Fibroblast of lung (primary cell): ENCODE measurements at regions not wholly inside any gene's neighbourhood (a gene's known extent, or its start where the extent isn't known, plus 50 kb on each side); places are given as distances from the start of the nearest gene placed in this dataset.
A peak's percentile ranks its signal among the peaks of the same experiment; 100 is the strongest.

Experiments
- DNase-seq, 2 donors: peaks; one replicate each; pipeline versions ENCODE4 v3.0.0 to v3.0.0-alpha.2; 2010; ENCODE audit warnings: low read depth in 2 of 2
- H2AFZ ChIP-seq: 2 replicates; pipeline ENCODE4 v1.5.1; 2012; ENCODE audit warnings: low read length, control low read depth, inconsistent platforms
- H3K27ac ChIP-seq: 2 replicates; pipeline ENCODE4 v1.5.1; 2011; ENCODE audit warnings: low read length, control low read depth; ENCODE audit not compliant: insufficient read depth
- H3K27me3 ChIP-seq: 2 replicates; pipeline ENCODE4 v1.5.1; 2011; ENCODE audit warnings: mild to moderate bottlenecking, low read length; ENCODE audit not compliant: control insufficient read depth, insufficient read depth
- H3K36me3 ChIP-seq: 2 replicates; pipeline ENCODE4 v1.5.1; 2011; ENCODE audit warnings: low read length; ENCODE audit not compliant: control insufficient read depth, insufficient read depth
- H3K4me1 ChIP-seq: 2 replicates; pipeline ENCODE4 v1.5.1; 2011; ENCODE audit warnings: low read length; ENCODE audit not compliant: control insufficient read depth, insufficient read depth; ENCODE audit errors: extremely low read depth
- H3K4me2 ChIP-seq: 2 replicates; pipeline ENCODE4 v1.5.1; 2011; ENCODE audit warnings: low read length, control low read depth; ENCODE audit not compliant: insufficient read depth; ENCODE audit errors: extremely low read depth
- H3K4me3 ChIP-seq, 4 experiments: fragments of 200-600 bp in 1 of 4; sonication (generic) in 1 of 4; replicated peaks in 1 of 4; 2 replicates each; pipeline ENCODE4 v1.5.1; 2011 to 2016; ENCODE audit warnings: low read length in 4 of 4, low read depth in 3 of 4, mild to moderate bottlenecking in 3 of 4, control low read depth in 2 of 4, inconsistent platforms in 1 of 4, mixed read lengths in 1 of 4; ENCODE audit not compliant: insufficient read depth in 1 of 4; ENCODE audit errors: control extremely low read depth in 1 of 4
- H3K79me2 ChIP-seq: 2 replicates; pipeline ENCODE4 v1.5.1; 2012; ENCODE audit warnings: mild to moderate bottlenecking, low read length, inconsistent platforms; ENCODE audit not compliant: control insufficient read depth, insufficient read depth
- H3K9ac ChIP-seq: 2 replicates; pipeline ENCODE4 v1.5.1; 2011; ENCODE audit warnings: mild to moderate bottlenecking, low read length, control low read depth; ENCODE audit not compliant: insufficient read depth
- H3K9me3 ChIP-seq: 2 replicates; pipeline ENCODE4 v1.5.1; 2012; ENCODE audit warnings: low read depth, low read length; ENCODE audit not compliant: control insufficient read depth, insufficient read depth
- H4K20me1 ChIP-seq: 2 replicates; pipeline ENCODE4 v1.5.1; 2011; ENCODE audit warnings: low read length; ENCODE audit not compliant: control insufficient read depth, insufficient read depth; ENCODE audit errors: extremely low read depth
- EZH2 ChIP-seq: IDR thresholded peaks from 2 replicates; pipeline ENCODE4 v1.5.1; 2012; ENCODE audit warnings: low read length, control low read depth, mild to moderate bottlenecking; ENCODE audit errors: missing control alignments
- TF ChIP-seq, protein P1 (sequence below), 2 donors: IDR thresholded peaks in 1 of 2; conservative IDR thresholded peaks in 1 of 2; 1 replicate in 1 of 2; 2 replicates in 1 of 2; pipeline ENCODE4 v1.5.1; 2011 to 2012; ENCODE audit warnings: low read length in 2 of 2, control low read depth in 1 of 2, inconsistent platforms in 1 of 2, low read depth in 1 of 2, mild to moderate bottlenecking in 1 of 2

DNA sequence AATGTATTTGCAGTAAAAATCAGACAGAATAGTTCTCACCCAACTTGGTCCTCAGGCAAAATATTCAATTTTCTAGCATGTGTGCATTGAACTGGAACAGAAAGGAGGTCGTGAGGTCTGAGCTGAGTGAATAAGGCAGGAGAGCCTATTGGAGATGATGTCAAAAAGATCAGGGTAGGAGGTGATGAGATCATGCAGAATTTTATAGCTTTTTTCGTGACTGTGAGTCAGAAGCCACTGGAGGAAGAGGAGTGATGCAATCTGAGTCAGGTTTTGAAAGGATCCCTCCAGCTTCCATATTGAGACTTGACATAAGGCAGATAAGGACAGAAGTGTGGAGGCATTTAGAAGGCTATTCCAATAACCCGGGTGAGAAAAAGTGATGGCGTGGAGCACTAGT, 299.5 kb upstream of the SOX11 start:
- H2AFZ ChIP-seq, result no peak overlapping the region
- no peaks in the 10 kb centered on the region for H3K4me1 ChIP-seq
- H3K4me3 ChIP-seq, result no peak overlapping the region
- no peak overlapping the region for H3K4me2 ChIP-seq
- no peaks in the 10 kb centered on the region for H3K36me3 ChIP-seq
- no peak overlapping the region for H3K27ac ChIP-seq
- no peaks in the 10 kb centered on the region for H3K27me3 ChIP-seq
- H3K79me2 ChIP-seq, result no peaks in the 10 kb centered on the region
- no peaks in the 10 kb centered on the region for H4K20me1 ChIP-seq
- TF ChIP-seq EZH2, result no peak
- TF ChIP-seq, protein P1, sequence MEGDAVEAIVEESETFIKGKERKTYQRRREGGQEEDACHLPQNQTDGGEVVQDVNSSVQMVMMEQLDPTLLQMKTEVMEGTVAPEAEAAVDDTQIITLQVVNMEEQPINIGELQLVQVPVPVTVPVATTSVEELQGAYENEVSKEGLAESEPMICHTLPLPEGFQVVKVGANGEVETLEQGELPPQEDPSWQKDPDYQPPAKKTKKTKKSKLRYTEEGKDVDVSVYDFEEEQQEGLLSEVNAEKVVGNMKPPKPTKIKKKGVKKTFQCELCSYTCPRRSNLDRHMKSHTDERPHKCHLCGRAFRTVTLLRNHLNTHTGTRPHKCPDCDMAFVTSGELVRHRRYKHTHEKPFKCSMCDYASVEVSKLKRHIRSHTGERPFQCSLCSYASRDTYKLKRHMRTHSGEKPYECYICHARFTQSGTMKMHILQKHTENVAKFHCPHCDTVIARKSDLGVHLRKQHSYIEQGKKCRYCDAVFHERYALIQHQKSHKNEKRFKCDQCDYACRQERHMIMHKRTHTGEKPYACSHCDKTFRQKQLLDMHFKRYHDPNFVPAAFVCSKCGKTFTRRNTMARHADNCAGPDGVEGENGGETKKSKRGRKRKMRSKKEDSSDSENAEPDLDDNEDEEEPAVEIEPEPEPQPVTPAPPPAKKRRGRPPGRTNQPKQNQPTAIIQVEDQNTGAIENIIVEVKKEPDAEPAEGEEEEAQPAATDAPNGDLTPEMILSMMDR (conservative IDR thresholded peaks at IDR 0.05 in 1 of 2, IDR thresholded peaks at IDR 0.05 in 1 of 2; ENCODE audit: low read depth in 1 of 2, low read length in 2 of 2), result no peak
- DNase-seq, result peak; percentile 39 to 61
- H3K9ac ChIP-seq, result no peak overlapping the region
- no peaks in the 10 kb centered on the region for H3K9me3 ChIP-seq

DNA sequence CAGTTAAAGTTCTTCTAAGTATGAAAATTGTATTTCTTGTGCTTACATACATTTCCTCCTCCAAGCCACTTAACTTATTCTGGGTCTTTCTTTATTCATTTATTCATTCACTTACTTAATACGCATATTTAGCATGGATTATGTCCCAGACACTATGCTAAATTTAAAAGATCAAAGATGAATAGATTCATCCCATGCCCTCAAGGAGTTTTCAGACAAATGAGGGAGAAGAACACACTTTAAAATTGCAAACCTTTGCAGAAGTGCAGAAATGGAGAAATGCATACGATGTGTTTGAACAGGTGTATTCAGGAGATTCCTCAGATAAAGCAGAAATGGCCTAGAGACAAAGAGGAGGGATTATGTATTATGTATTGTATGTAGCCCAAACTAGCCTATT, 298.7 kb upstream of the SOX11 start:
- no peak overlapping the region for H3K4me2 ChIP-seq
- no peaks in the 10 kb centered on the region for H3K4me1 ChIP-seq
- no peak overlapping the region for H3K9ac ChIP-seq
- H3K27me3 ChIP-seq, result no peaks in the 10 kb centered on the region
- TF ChIP-seq, protein P1 (conservative IDR thresholded peaks at IDR 0.05 in 1 of 2, IDR thresholded peaks at IDR 0.05 in 1 of 2; ENCODE audit: low read depth in 1 of 2, low read length in 2 of 2), result no peak
- no peak for TF ChIP-seq EZH2
- H3K4me3 ChIP-seq, result no peak overlapping the region
- no peaks in the 10 kb centered on the region for H3K36me3 ChIP-seq
- H4K20me1 ChIP-seq, result no peaks in the 10 kb centered on the region
- no peak for DNase-seq
- no peaks in the 10 kb centered on the region for H3K9me3 ChIP-seq
- no peaks in the 10 kb centered on the region for H3K79me2 ChIP-seq
- no peak overlapping the region for H2AFZ ChIP-seq
- no peak overlapping the region for H3K27ac ChIP-seq

DNA sequence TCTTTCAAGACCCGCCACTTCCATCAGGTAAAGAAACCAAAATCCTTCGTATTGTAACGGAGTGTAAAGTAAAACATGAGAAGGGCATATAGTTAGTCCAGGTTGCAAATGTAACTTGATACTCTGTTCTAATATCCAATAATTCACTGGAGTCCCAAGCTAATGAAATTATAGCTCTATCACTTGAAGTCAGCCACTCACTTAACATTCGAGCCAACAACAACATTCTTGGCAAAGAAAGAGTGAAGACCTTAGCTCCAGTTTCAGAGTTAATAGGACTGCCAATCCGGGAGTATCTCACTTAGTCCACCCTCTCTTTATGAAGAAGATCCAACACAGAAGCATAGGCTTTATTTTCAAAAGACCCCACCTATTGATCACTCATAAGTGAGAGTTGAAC, 298.0 kb upstream of the SOX11 start:
- no peak overlapping the region for H2AFZ ChIP-seq
- no peak overlapping the region for H3K27ac ChIP-seq
- H3K9ac ChIP-seq, result no peak overlapping the region
- no peaks in the 10 kb centered on the region for H3K79me2 ChIP-seq
- no peaks in the 10 kb centered on the region for H4K20me1 ChIP-seq
- no peaks in the 10 kb centered on the region for H3K27me3 ChIP-seq
- peak; percentile 8 to 29 for DNase-seq
- no peak for TF ChIP-seq EZH2
- TF ChIP-seq, protein P1 (conservative IDR thresholded peaks at IDR 0.05 in 1 of 2, IDR thresholded peaks at IDR 0.05 in 1 of 2; ENCODE audit: low read depth in 1 of 2, low read length in 2 of 2), result no peak
- H3K4me1 ChIP-seq, result no peaks in the 10 kb centered on the region
- no peaks in the 10 kb centered on the region for H3K36me3 ChIP-seq
- no peak overlapping the region for H3K4me3 ChIP-seq
- no peak overlapping the region for H3K4me2 ChIP-seq
- H3K9me3 ChIP-seq, result no peaks in the 10 kb centered on the region
